ENCODE measurements at regions not wholly inside any gene's neighbourhood (a gene's known extent, or its start where the extent isn't known, plus 50 kb on each side); places are given as distances from the start of the nearest gene placed in this dataset.
"Not testable (repeated sequence)": the region's sequence is repeated elsewhere in the genome, so short reads cannot be mapped to it uniquely, and the experiment has no call there.

DNA sequence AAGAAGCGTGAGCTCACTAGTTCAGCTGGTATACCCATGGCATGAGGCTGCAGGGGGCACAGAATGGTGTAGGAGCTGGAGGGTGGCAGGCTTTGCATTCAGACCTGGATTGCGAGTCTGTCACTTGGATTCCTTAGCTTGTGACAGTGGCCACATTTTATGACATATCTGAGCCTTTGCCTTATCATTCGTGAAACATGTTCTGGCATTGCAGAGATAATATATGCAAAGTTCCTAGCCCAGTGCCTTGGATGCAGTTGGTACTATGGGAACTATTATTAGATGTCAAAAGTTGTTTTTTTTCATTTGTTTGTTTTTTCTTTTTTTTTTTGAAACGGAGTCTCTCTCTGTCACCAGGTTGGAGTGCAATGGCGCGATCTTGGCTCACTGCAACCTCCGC is 230.7 kb upstream of the PRDM1 start:
- TF ChIP-seq ZFP3 (CRISPR knock-in tag; IDR thresholded peaks at IDR 0.05) (no peak), CSDC2 (CRISPR knock-in tag; IDR thresholded peaks at IDR 0.05) (no peak), OSR1 (CRISPR knock-in tag; IDR thresholded peaks at IDR 0.05) (no peak), ZFP30 (CRISPR knock-in tag; IDR thresholded peaks at IDR 0.05) (no peak), TCF4 (CRISPR knock-in tag; IDR thresholded peaks at IDR 0.05; ENCODE audit: borderline replicate concordance) (no peak), ISL1 (CRISPR knock-in tag; IDR thresholded peaks at IDR 0.05) (no peak), ZNF565 (CRISPR knock-in tag; conservative IDR thresholded peaks at IDR 0.05; ENCODE audit: low read depth) (no peak), ESRRG (CRISPR knock-in tag; IDR thresholded peaks at IDR 0.05) (no peak), BACH2 (CRISPR knock-in tag; IDR thresholded peaks at IDR 0.05; ENCODE audit: borderline replicate concordance) (no peak), PPARA (CRISPR knock-in tag; IDR thresholded peaks at IDR 0.05; ENCODE audit: borderline replicate concordance) (no peak)
- TF ChIP-seq, protein P1, sequence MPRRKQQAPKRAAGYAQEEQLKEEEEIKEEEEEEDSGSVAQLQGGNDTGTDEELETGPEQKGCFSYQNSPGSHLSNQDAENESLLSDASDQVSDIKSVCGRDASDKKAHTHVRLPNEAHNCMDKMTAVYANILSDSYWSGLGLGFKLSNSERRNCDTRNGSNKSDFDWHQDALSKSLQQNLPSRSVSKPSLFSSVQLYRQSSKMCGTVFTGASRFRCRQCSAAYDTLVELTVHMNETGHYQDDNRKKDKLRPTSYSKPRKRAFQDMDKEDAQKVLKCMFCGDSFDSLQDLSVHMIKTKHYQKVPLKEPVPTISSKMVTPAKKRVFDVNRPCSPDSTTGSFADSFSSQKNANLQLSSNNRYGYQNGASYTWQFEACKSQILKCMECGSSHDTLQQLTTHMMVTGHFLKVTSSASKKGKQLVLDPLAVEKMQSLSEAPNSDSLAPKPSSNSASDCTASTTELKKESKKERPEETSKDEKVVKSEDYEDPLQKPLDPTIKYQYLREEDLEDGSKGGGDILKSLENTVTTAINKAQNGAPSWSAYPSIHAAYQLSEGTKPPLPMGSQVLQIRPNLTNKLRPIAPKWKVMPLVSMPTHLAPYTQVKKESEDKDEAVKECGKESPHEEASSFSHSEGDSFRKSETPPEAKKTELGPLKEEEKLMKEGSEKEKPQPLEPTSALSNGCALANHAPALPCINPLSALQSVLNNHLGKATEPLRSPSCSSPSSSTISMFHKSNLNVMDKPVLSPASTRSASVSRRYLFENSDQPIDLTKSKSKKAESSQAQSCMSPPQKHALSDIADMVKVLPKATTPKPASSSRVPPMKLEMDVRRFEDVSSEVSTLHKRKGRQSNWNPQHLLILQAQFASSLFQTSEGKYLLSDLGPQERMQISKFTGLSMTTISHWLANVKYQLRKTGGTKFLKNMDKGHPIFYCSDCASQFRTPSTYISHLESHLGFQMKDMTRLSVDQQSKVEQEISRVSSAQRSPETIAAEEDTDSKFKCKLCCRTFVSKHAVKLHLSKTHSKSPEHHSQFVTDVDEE (CRISPR knock-in tag; IDR thresholded peaks at IDR 0.05) = no peak
- TF ChIP-seq, protein P2, sequence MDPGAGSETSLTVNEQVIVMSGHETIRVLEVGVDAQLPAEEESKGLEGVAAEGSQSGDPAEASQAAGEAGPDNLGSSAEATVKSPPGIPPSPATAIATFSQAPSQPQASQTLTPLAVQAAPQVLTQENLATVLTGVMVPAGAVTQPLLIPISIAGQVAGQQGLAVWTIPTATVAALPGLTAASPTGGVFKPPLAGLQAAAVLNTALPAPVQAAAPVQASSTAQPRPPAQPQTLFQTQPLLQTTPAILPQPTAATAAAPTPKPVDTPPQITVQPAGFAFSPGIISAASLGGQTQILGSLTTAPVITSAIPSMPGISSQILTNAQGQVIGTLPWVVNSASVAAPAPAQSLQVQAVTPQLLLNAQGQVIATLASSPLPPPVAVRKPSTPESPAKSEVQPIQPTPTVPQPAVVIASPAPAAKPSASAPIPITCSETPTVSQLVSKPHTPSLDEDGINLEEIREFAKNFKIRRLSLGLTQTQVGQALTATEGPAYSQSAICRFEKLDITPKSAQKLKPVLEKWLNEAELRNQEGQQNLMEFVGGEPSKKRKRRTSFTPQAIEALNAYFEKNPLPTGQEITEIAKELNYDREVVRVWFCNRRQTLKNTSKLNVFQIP (CRISPR knock-in tag; IDR thresholded peaks at IDR 0.05; ENCODE audit: borderline replicate concordance, low read depth) = no peak
- TF ChIP-seq, protein P3, sequence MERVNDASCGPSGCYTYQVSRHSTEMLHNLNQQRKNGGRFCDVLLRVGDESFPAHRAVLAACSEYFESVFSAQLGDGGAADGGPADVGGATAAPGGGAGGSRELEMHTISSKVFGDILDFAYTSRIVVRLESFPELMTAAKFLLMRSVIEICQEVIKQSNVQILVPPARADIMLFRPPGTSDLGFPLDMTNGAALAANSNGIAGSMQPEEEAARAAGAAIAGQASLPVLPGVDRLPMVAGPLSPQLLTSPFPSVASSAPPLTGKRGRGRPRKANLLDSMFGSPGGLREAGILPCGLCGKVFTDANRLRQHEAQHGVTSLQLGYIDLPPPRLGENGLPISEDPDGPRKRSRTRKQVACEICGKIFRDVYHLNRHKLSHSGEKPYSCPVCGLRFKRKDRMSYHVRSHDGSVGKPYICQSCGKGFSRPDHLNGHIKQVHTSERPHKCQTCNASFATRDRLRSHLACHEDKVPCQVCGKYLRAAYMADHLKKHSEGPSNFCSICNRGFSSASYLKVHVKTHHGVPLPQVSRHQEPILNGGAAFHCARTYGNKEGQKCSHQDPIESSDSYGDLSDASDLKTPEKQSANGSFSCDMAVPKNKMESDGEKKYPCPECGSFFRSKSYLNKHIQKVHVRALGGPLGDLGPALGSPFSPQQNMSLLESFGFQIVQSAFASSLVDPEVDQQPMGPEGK (CRISPR knock-in tag; IDR thresholded peaks at IDR 0.05; ENCODE audit: borderline replicate concordance) = no peak
- ATAC-seq = no peak

DNA sequence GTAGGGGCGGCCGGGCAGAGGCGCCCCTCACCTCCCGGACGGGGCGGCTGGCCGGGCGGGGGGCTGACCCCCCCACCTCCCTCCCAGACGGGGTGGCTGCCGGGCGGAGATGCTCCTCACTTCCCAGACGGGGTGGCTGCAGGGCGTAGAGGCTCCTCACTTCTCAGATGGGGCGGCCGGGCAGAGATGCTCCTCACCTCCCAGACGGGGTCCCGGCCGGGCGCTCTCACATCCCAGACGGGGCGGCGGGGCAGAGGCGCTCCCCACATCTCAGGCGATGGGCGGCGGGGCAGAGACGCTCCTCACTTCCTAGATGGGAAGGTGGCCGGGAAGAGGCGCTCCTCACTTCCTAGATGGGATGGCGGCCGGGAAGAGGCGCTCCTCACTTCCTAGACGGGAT is 232.2 kb upstream of the PRDM1 start:
- not testable (repeated sequence) for ATAC-seq

DNA sequence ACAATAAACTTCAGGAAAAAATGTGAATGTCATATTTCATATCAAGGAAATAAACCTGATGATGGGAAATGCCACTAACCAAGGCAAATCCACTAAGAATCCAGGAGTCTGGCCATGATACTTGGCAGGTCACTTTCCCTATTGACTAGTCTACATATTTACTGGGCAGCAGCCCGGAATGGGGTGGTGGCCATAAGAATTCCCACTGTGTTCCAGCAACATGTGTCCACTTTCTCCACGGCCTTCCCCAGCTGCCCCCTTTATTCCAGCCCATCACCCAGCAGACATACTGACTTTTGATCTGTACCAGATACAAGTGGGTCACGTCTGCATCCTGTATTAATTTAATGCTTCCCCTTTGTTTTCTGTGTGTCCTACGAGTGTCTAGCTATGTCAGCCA is 234.5 kb upstream of the PRDM1 start:
- ATAC-seq = peak; percentile 41
- no peak for TF ChIP-seq ZFP30 (CRISPR knock-in tag; IDR thresholded peaks at IDR 0.05)
- no peak for TF ChIP-seq ZNF565 (CRISPR knock-in tag; conservative IDR thresholded peaks at IDR 0.05; ENCODE audit: low read depth)
- TF ChIP-seq, protein P2 (CRISPR knock-in tag; IDR thresholded peaks at IDR 0.05; ENCODE audit: borderline replicate concordance, low read depth) = no peak
- no peak for TF ChIP-seq ISL1 (CRISPR knock-in tag; IDR thresholded peaks at IDR 0.05)
- no peak for TF ChIP-seq ZFP3 (CRISPR knock-in tag; IDR thresholded peaks at IDR 0.05)
- no peak for TF ChIP-seq ZC3H10 (CRISPR knock-in tag; IDR thresholded peaks at IDR 0.05)
- TF ChIP-seq ZNF70 (CRISPR knock-in tag; IDR thresholded peaks at IDR 0.05) = no peak
- no peak for TF ChIP-seq GLIS3 (CRISPR knock-in tag; IDR thresholded peaks at IDR 0.05)

DNA sequence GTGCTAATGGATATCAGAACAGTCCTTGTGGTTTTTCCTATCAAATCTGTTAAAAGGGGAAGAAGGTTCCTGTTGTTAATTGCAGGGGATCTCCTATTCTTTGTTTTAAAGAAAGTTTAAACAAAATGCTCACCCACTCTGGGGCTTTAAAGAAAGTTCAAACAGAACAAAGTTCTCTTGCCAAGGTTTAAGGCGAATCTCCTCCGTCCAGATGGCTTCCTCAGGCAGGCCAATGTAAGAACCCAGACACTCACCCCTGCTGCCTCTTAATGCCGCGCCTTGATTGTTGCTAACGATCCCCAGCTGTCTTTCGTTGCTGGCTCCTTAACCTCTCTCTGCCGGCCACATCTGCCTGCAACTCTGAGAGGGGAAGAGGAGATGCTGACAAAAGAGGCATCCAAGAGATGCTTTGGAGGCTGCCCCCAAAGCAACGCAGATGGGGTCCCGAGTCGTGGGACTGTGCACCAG is 235.0 kb upstream of the PRDM1 start:
- peak; percentile 82 for ATAC-seq
- TF ChIP-seq TCF4 (CRISPR knock-in tag; IDR thresholded peaks at IDR 0.05; ENCODE audit: borderline replicate concordance) (no peak), OSR1 (CRISPR knock-in tag; IDR thresholded peaks at IDR 0.05) (no peak), ZFP30 (CRISPR knock-in tag; IDR thresholded peaks at IDR 0.05) (no peak), SNAI2 (CRISPR knock-in tag; IDR thresholded peaks at IDR 0.05) (no peak), ZFP3 (CRISPR knock-in tag; IDR thresholded peaks at IDR 0.05) (no peak), BACH2 (CRISPR knock-in tag; IDR thresholded peaks at IDR 0.05; ENCODE audit: borderline replicate concordance) (no peak)
- TF ChIP-seq, protein P4, sequence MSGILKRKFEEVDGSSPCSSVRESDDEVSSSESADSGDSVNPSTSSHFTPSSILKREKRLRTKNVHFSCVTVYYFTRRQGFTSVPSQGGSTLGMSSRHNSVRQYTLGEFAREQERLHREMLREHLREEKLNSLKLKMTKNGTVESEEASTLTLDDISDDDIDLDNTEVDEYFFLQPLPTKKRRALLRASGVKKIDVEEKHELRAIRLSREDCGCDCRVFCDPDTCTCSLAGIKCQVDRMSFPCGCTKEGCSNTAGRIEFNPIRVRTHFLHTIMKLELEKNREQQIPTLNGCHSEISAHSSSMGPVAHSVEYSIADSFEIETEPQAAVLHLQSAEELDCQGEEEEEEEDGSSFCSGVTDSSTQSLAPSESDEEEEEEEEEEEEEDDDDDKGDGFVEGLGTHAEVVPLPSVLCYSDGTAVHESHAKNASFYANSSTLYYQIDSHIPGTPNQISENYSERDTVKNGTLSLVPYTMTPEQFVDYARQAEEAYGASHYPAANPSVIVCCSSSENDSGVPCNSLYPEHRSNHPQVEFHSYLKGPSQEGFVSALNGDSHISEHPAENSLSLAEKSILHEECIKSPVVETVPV (CRISPR knock-in tag; IDR thresholded peaks at IDR 0.05) = no peak
- TF ChIP-seq, protein P2 (CRISPR knock-in tag; IDR thresholded peaks at IDR 0.05; ENCODE audit: borderline replicate concordance, low read depth) = no peak

Measured in SK-N-SH treated with all-trans-retinoic acid at 6 μM for 48 hours (cell line).